OCI-LY1 (cell line): ENCODE measurements at regions not wholly inside any gene's neighbourhood (a gene's known extent, or its start where the extent isn't known, plus 50 kb on each side); places are given as distances from the start of the nearest gene placed in this dataset.

Source experiments
- H2AFZ ChIP-seq: fragments of 200-600 bp; sonication (generic), shearing (Covaris generic); 2 replicates; pipeline ENCODE4 v1.6.0; 2014; ENCODE audit warnings: antibody characterized with exemption, mild to moderate bottlenecking, low read length
- H3F3A ChIP-seq: fragments of 200-600 bp; sonication (generic), shearing (Covaris generic); 2 replicates; pipeline ENCODE4 v1.6.0; 2014; ENCODE audit warnings: mild to moderate bottlenecking, antibody characterized with exemption, low read length, moderate library complexity; ENCODE audit not compliant: insufficient read depth
- H3K27ac ChIP-seq: fragments of 200-600 bp; sonication (generic); 2 replicates; pipeline ENCODE4 v1.5.1; 2014; ENCODE audit warnings: low read length, mixed run types, mild to moderate bottlenecking, low read depth; ENCODE audit not compliant: poor library complexity, severe bottlenecking
- H3K27me3 ChIP-seq: fragments of 200-600 bp; sonication (generic); 2 replicates; pipeline ENCODE4 v1.6.0; 2014; ENCODE audit warnings: antibody characterized with exemption, mild to moderate bottlenecking, low read length, moderate library complexity; ENCODE audit not compliant: insufficient read depth
- H3K36me3 ChIP-seq: fragments of 200-600 bp; sonication (generic); 2 replicates; pipeline ENCODE4 v1.6.1; 2014; ENCODE audit warnings: mild to moderate bottlenecking, antibody characterized with exemption, low read length, moderate library complexity, mixed read lengths; ENCODE audit not compliant: insufficient read depth
- H3K4me1 ChIP-seq: fragments of 200-600 bp; sonication (generic); 2 replicates; pipeline ENCODE4 v1.5.1; 2014; ENCODE audit warnings: mild to moderate bottlenecking, low read length, moderate library complexity; ENCODE audit not compliant: insufficient read depth, severe bottlenecking
- H3K4me2 ChIP-seq: fragments of 200-600 bp; sonication (generic), shearing (Covaris generic); 2 replicates; pipeline ENCODE4 v1.6.1; 2014; ENCODE audit warnings: low read length
- H3K4me3 ChIP-seq: fragments of 200-600 bp; sonication (generic); 2 replicates; pipeline ENCODE4 v1.5.1; 2014; ENCODE audit warnings: low read length, low read depth, mild to moderate bottlenecking, mixed read lengths; ENCODE audit not compliant: poor library complexity, severe bottlenecking
- H3K79me2 ChIP-seq: fragments of 200-600 bp; shearing (Covaris generic); 2 replicates; pipeline ENCODE4 v1.6.1; 2016; ENCODE audit warnings: mixed run types, low read length, mixed read lengths; ENCODE audit not compliant: insufficient read depth
- H3K9ac ChIP-seq: fragments of 200-600 bp; sonication (generic), shearing (Covaris generic); 2 replicates; pipeline ENCODE4 v1.6.1; 2014; ENCODE audit warnings: mild to moderate bottlenecking, low read length, mixed read lengths
- H3K9me2 ChIP-seq: fragments of 200-600 bp; sonication (generic), shearing (Covaris generic); 2 replicates; pipeline ENCODE4 v1.6.1; 2014; ENCODE audit warnings: low read depth, mild to moderate bottlenecking, low read length, mixed read lengths
- H3K9me3 ChIP-seq: fragments of 200-600 bp; shearing (Covaris generic); 2 replicates; pipeline ENCODE4 v1.6.1; 2014; ENCODE audit warnings: low read length, mixed read lengths
- H4K20me1 ChIP-seq: fragments of 200-600 bp; sonication (generic), shearing (Covaris generic); 2 replicates; pipeline ENCODE4 v1.6.0; 2016; ENCODE audit warnings: mild to moderate bottlenecking, low read length; ENCODE audit not compliant: insufficient read depth
- EZH2 ChIP-seq: fragments of 200-600 bp; sonication (generic), shearing (Covaris generic); IDR thresholded peaks from 2 replicates; pipeline ENCODE4 v1.8.0; 2017; ENCODE audit warnings: borderline replicate concordance, mixed run types, mild to moderate bottlenecking, antibody characterized with exemption, low read length, moderate library complexity, mixed read lengths
- TF ChIP-seq, protein P1 (sequence below): fragments of 200-600 bp; sonication (generic), shearing (Covaris generic); IDR thresholded peaks from 2 replicates; pipeline ENCODE4 v1.5.1; 2017; ENCODE audit warnings: mild to moderate bottlenecking, antibody characterized with exemption, low read length, moderate library complexity, mixed read lengths

DNA sequence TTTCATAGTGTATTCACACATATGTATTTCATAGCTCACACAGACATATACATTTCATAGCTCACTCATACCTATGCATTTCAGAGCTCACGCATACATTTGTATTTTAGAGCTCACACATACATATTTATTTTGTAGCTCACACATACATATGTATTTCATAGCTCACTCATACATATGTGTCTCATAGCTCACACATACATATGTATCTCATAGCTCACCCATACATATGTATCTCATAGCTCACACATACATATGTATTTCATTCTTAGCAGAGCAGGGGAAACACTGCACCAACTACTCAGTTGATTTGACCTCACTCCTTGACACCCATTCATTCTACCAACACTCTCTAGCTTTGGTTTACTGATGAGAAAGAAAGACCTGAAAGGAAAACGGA is 713.6 kb downstream of the QKI start:
- TF ChIP-seq, protein P1, sequence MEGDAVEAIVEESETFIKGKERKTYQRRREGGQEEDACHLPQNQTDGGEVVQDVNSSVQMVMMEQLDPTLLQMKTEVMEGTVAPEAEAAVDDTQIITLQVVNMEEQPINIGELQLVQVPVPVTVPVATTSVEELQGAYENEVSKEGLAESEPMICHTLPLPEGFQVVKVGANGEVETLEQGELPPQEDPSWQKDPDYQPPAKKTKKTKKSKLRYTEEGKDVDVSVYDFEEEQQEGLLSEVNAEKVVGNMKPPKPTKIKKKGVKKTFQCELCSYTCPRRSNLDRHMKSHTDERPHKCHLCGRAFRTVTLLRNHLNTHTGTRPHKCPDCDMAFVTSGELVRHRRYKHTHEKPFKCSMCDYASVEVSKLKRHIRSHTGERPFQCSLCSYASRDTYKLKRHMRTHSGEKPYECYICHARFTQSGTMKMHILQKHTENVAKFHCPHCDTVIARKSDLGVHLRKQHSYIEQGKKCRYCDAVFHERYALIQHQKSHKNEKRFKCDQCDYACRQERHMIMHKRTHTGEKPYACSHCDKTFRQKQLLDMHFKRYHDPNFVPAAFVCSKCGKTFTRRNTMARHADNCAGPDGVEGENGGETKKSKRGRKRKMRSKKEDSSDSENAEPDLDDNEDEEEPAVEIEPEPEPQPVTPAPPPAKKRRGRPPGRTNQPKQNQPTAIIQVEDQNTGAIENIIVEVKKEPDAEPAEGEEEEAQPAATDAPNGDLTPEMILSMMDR: no peak
- no peak for TF ChIP-seq EZH2
- no peaks in the 10 kb centered on the region for H4K20me1 ChIP-seq
- H3K9ac ChIP-seq: no peak overlapping the region
- no peak overlapping the region for H3K4me2 ChIP-seq
- H3K4me3 ChIP-seq: no peak overlapping the region
- H3K9me3 ChIP-seq: no peaks in the 10 kb centered on the region
- H3K36me3 ChIP-seq: no peaks in the 10 kb centered on the region
- H3K4me1 ChIP-seq: no peaks in the 10 kb centered on the region
- no peaks in the 10 kb centered on the region for H3K79me2 ChIP-seq
- H2AFZ ChIP-seq: no peak overlapping the region
- no peak overlapping the region for H3K27ac ChIP-seq
- no peaks in the 10 kb centered on the region for H3K27me3 ChIP-seq
- H3K9me2 ChIP-seq: no peaks in the 10 kb centered on the region
- no peaks in the 10 kb centered on the region for H3F3A ChIP-seq

DNA sequence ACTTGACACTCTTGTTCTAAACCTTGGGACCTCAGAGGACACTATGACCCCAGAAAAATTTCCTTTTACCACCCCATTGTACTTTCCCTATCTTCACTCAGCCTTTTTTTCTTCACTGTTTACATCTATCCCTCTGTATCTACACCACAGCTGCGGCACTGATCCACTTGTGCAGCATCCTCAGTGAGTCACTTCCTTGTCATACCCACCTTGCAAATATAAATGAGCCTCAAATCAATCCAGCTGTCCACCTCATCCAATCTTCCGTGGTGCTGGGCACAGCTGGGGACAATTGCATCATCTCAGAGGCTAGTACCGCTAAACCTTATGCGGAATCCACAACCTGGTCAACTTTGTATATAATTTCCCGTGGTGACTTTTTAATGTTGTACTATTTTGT is 710.5 kb downstream of the QKI start:
- H3K27me3 ChIP-seq: no peaks in the 10 kb centered on the region
- no peaks in the 10 kb centered on the region for H3F3A ChIP-seq
- H3K9me2 ChIP-seq: no peaks in the 10 kb centered on the region
- H4K20me1 ChIP-seq: no peaks in the 10 kb centered on the region
- H3K4me2 ChIP-seq: no peak overlapping the region
- TF ChIP-seq EZH2: no peak
- TF ChIP-seq, protein P1: no peak
- H3K4me3 ChIP-seq: no peak overlapping the region
- H3K36me3 ChIP-seq: no peaks in the 10 kb centered on the region
- H3K9me3 ChIP-seq: no peaks in the 10 kb centered on the region
- H3K79me2 ChIP-seq: no peaks in the 10 kb centered on the region
- H3K9ac ChIP-seq: no peak overlapping the region
- H3K27ac ChIP-seq: no peak overlapping the region
- no peak overlapping the region for H2AFZ ChIP-seq
- H3K4me1 ChIP-seq: no peaks in the 10 kb centered on the region

DNA sequence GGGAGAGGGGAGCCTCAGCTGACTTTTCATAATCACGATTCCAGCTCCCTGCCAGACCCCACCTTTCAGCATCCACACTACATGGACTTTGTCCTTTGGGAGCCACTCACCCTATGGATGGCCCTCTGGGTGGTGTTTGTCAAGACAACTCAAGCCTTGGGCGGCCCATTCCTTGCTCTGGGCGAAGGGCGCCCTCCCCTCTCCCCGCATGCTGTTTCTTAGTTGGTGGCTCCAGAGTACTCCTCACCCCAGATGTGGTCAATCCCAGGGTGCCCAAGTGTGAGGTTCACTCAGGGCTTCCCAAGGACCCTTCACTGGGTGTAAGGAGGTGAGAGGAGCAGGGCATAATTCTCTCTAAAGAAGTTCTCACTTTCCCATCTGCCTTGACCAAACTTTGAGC is 710.0 kb downstream of the QKI start:
- Histone ChIP-seq H3F3A (no peaks in the 10 kb centered on the region), H3K4me1 (no peaks in the 10 kb centered on the region), H4K20me1 (no peaks in the 10 kb centered on the region), H3K4me3 (no peak overlapping the region), H3K79me2 (no peaks in the 10 kb centered on the region), H3K9me3 (no peaks in the 10 kb centered on the region), H3K9me2 (no peaks in the 10 kb centered on the region), H2AFZ (no peak overlapping the region), H3K27me3 (no peaks in the 10 kb centered on the region), H3K27ac (no peak overlapping the region), H3K4me2 (no peak overlapping the region), H3K36me3 (no peaks in the 10 kb centered on the region), H3K9ac (no peak overlapping the region)
- TF ChIP-seq, protein P1: no peak
- no peak for TF ChIP-seq EZH2
